Peyer's patch (tissue), 4 donors: ENCODE measurements at regions not wholly inside any gene's neighbourhood (a gene's known extent, or its start where the extent isn't known, plus 50 kb on each side); places are given as distances from the start of the nearest gene placed in this dataset.
"Not testable (repeated sequence)": the region's sequence is repeated elsewhere in the genome, so short reads cannot be mapped to it uniquely, and the experiment has no call there.

Experiments
- DNase-seq, 3 donors: peaks; one replicate each; pipeline ENCODE4 v3.0.0-alpha.2; 2017 to 2019
- H3K27ac ChIP-seq, 4 donors: fragments of 200-600 bp; sonication (generic); one replicate each; pipeline ENCODE4 v1.5.1; 2016 to 2019
- H3K27me3 ChIP-seq, 2 donors: fragments of 200-600 bp; sonication (generic); one replicate each; pipeline ENCODE4 v1.5.1; 2019
- H3K36me3 ChIP-seq, 3 donors: fragments of 200-600 bp; sonication (generic); one replicate each; pipeline ENCODE4 v1.5.1; 2016 to 2019
- H3K4me1 ChIP-seq, 4 donors: fragments of 200-600 bp; sonication (generic); one replicate each; pipeline ENCODE4 v1.5.1; 2016 to 2019
- H3K4me3 ChIP-seq, 4 donors: fragments of 200-600 bp; sonication (generic); 1 replicate in 3 of 4; 2 replicates in 1 of 4; pipeline ENCODE4 v1.5.1; 2016 to 2019; ENCODE audit warnings: mild to moderate bottlenecking in 1 of 4
- H3K9me3 ChIP-seq, 4 donors: fragments of 200-600 bp; sonication (generic); one replicate each; pipeline ENCODE4 v1.5.1; 2016 to 2019; ENCODE audit warnings: mild to moderate bottlenecking in 1 of 4
- CTCF ChIP-seq, 6 experiments: fragments of 450-650 bp in 4 of 6; fragments of 200-600 bp in 2 of 6; sonication (generic) in 1 of 6; IDR thresholded peaks; one replicate each; pipeline ENCODE4 v1.5.1; 2017 to 2019; ENCODE audit warnings: antibody characterized with exemption in 6 of 6, mild to moderate bottlenecking in 3 of 6, moderate library complexity in 1 of 6
- POLR2A ChIP-seq, 2 donors: fragments of 450-650 bp; IDR thresholded peaks; one replicate each; pipeline ENCODE4 v1.5.1; 2017; ENCODE audit warnings: antibody characterized with exemption in 2 of 2, mild to moderate bottlenecking in 2 of 2, moderate library complexity in 2 of 2

DNA sequence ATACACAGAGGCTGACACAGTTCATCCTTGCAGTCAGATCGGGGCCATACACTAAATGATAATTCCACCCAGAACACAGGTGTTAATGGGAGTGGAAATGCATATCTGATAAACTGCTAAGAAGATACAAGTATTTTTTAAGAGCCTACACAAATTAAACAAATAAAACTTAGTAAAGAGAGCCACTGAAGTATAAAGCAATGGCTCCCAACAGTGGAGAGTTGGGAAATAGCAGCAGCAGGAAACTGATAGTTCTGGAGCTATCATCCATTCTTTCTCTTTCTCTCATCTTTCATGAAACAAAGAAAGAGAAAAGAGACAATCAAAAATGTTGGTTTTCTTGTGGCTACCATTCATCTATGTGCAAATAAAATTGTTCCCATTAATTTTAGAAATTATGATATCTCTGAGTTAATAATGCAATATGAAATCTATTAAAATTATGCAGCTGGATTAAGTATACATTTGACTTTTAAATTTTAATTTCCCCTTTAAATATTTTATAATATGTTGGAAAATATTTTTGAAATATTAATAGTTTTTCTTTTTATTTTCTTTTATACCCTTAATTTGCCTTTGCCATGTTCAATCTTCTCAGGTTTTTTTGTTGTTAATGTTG lies 120.8 kb downstream of the EMB start:
- no peak for TF ChIP-seq POLR2A (IDR thresholded peaks at IDR 0.05)
- no peak for TF ChIP-seq CTCF (IDR thresholded peaks at IDR 0.05)

DNA sequence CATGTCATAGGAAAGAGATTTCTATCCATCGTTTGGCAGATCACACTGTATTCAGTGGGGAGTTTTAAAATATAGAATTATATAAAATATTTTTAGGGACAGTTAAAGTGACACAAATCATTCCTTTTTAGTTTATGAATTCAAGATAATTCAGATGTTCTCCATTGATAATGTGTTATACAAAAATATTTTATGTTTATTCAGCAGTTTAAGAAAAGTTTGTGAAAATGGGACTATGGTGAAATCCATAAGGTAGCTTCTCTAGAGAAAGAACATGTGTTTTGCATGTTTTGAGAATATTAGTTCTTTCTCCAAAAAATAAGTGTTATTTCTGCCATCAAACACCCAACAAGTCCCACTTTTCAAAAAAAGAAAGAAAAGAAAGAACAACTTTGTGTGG lies 122.9 kb downstream of the EMB start:
- H3K36me3 ChIP-seq = no peaks in the 10 kb centered on the region
- H3K4me1 ChIP-seq = no peaks in the 10 kb centered on the region
- H3K4me3 ChIP-seq = no peak overlapping the region
- TF ChIP-seq POLR2A (IDR thresholded peaks at IDR 0.05) = no peak
- no peak for TF ChIP-seq CTCF (IDR thresholded peaks at IDR 0.05)
- H3K9me3 ChIP-seq = no peaks in the 10 kb centered on the region
- DNase-seq = no peak
- H3K27ac ChIP-seq = no peak overlapping the region
- H3K27me3 ChIP-seq = no peaks in the 10 kb centered on the region

More for the DNA sequence above, 120.8 kb downstream of the EMB start:
- Histone ChIP-seq H3K4me3 (no peak overlapping the region), H3K27ac (no peak overlapping the region), H3K9me3 (no peaks in the 10 kb centered on the region), H3K4me1 (no peaks in the 10 kb centered on the region), H3K27me3 (no peaks in the 10 kb centered on the region), H3K36me3 (no peaks in the 10 kb centered on the region)
- no peak for DNase-seq

GRCh38 chr5:50306488-50306887 lies 134.6 kb downstream of the EMB start:
- H3K27me3 ChIP-seq, DNase-seq, H3K36me3 ChIP-seq, H3K4me1 ChIP-seq, H3K9me3 ChIP-seq, H3K27ac ChIP-seq, H3K4me3 ChIP-seq: not testable (repeated sequence)

GRCh38 chr5:50302815-50303490 lies 138.1 kb downstream of the EMB start:
- TF ChIP-seq CTCF (IDR thresholded peaks at IDR 0.05) (no peak), POLR2A (IDR thresholded peaks at IDR 0.05) (no peak)

GRCh38 chr5:50301756-50302155 lies 139.3 kb downstream of the EMB start:
- TF ChIP-seq POLR2A (IDR thresholded peaks at IDR 0.05) (no peak), CTCF (IDR thresholded peaks at IDR 0.05) (no peak)
- H3K27ac ChIP-seq = no peak overlapping the region
- H3K9me3 ChIP-seq = no peaks in the 10 kb centered on the region
- H3K27me3 ChIP-seq = no peaks in the 10 kb centered on the region
- no peak overlapping the region for H3K4me3 ChIP-seq
- DNase-seq = no peak
- no peaks in the 10 kb centered on the region for H3K36me3 ChIP-seq
- no peaks in the 10 kb centered on the region for H3K4me1 ChIP-seq

More at GRCh38 chr5:50302815-50303490, 138.1 kb downstream of the EMB start:
- H3K9me3 ChIP-seq = no peaks in the 10 kb centered on the region
- H3K36me3 ChIP-seq = no peaks in the 10 kb centered on the region
- H3K4me1 ChIP-seq = no peaks in the 10 kb centered on the region
- H3K4me3 ChIP-seq = no peak overlapping the region
- DNase-seq = no peak
- H3K27me3 ChIP-seq = no peaks in the 10 kb centered on the region
- no peak overlapping the region for H3K27ac ChIP-seq

DNA sequence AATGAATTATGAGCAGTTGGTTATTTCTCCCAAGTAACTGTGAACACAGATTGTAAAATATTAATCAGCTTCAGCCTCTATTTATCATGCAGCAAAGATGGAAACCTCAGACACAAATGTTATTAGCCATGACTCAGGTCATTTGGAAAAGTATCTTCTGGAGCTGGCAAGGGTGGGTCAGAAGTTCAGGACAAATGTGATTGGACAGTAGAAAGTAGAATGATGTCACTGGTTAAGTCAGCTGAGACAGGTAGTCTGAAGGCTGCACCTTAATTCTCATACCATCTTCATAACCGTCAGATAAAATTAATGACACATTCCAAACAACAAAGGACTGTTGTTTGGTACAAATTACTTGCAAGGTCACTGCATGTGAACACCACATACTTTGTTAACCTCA lies 140.2 kb downstream of the EMB start:
- Histone ChIP-seq H3K4me1 (no peaks in the 10 kb centered on the region), H3K36me3 (no peaks in the 10 kb centered on the region), H3K9me3 (no peaks in the 10 kb centered on the region), H3K27ac (no peak overlapping the region), H3K4me3 (no peak overlapping the region), H3K27me3 (no peaks in the 10 kb centered on the region)
- no peak for DNase-seq
- no peak for TF ChIP-seq POLR2A (IDR thresholded peaks at IDR 0.05)
- no peak for TF ChIP-seq CTCF (IDR thresholded peaks at IDR 0.05)
